Neural cell (in vitro differentiated cells): ENCODE measurements at regions not wholly inside any gene's neighbourhood (a gene's known extent, or its start where the extent isn't known, plus 50 kb on each side); places are given as distances from the start of the nearest gene placed in this dataset.
"Not testable (repeated sequence)": the region's sequence is repeated elsewhere in the genome, so short reads cannot be mapped to it uniquely, and the experiment has no call there.

Source experiments
- H2AFZ ChIP-seq: fragments of 200-600, 300-800 bp; sonication (generic), shearing (Covaris generic); 2 replicates; pipeline ENCODE4 v1.6.0; 2014; ENCODE audit warnings: low read depth, mild to moderate bottlenecking, antibody characterized with exemption, low read length, moderate library complexity
- H3F3A ChIP-seq: fragments of 200-600 bp; shearing (Covaris generic); 2 replicates; pipeline ENCODE4 v1.6.1; 2016; ENCODE audit warnings: mild to moderate bottlenecking, moderate library complexity, mixed read lengths, antibody characterized with exemption, low read length; ENCODE audit not compliant: insufficient read depth, poor library complexity, severe bottlenecking
- H3K27ac ChIP-seq: fragments of 200-600, 300-800 bp; sonication (generic), shearing (Covaris generic); 2 replicates; pipeline ENCODE4 v1.5.1; 2014; ENCODE audit warnings: mild to moderate bottlenecking, low read length, moderate library complexity
- H3K27me3 ChIP-seq: fragments of 300-800, 200-600 bp; sonication (generic), shearing (Covaris generic); 2 replicates; pipeline ENCODE4 v1.6.0; 2014; ENCODE audit warnings: mild to moderate bottlenecking, low read depth, low read length, moderate library complexity; ENCODE audit not compliant: insufficient read depth
- H3K36me3 ChIP-seq: fragments of 300-800, 200-600 bp; sonication (generic), shearing (Covaris generic); 2 replicates; pipeline ENCODE4 v1.5.1; 2014; ENCODE audit warnings: mild to moderate bottlenecking, antibody characterized with exemption, low read length, moderate library complexity; ENCODE audit not compliant: insufficient read depth
- H3K4me2 ChIP-seq: fragments of 300-800, 200-600 bp; sonication (generic), shearing (Covaris generic); 2 replicates; pipeline ENCODE4 v1.6.0; 2014; ENCODE audit warnings: mild to moderate bottlenecking, low read length
- H3K4me3 ChIP-seq: fragments of 300-800, 200-600 bp; sonication (generic), shearing (Covaris generic); 2 replicates; pipeline ENCODE4 v1.5.1; 2014; ENCODE audit warnings: mild to moderate bottlenecking, low read length, moderate library complexity
- H3K79me2 ChIP-seq: fragments of 200-600 bp; shearing (Covaris generic); replicated peaks from 2 replicates; pipeline ENCODE4 v1.6.0; 2014; ENCODE audit warnings: mild to moderate bottlenecking, low read length, moderate library complexity; ENCODE audit not compliant: insufficient read depth
- H3K9ac ChIP-seq: fragments of 300-800, 200-600 bp; sonication (generic), shearing (Covaris generic); 2 replicates; pipeline ENCODE4 v1.6.1; 2016; ENCODE audit warnings: mild to moderate bottlenecking, low read length, mixed read lengths
- H3K9me2 ChIP-seq: fragments of 200-600 bp; shearing (Covaris generic); 2 replicates; pipeline ENCODE4 v1.6.1; 2016; ENCODE audit warnings: mild to moderate bottlenecking, low read length, mixed read lengths; ENCODE audit not compliant: insufficient read depth
- H3K9me3 ChIP-seq: fragments of 200-600, 300-800 bp; sonication (generic), shearing (Covaris generic); 2 replicates; pipeline ENCODE4 v1.6.1; 2016; ENCODE audit warnings: mild to moderate bottlenecking, mixed run types, low read length, moderate library complexity, mixed read lengths
- H4K20me1 ChIP-seq: fragments of 200-600 bp; shearing (Covaris generic); 2 replicates; pipeline ENCODE4 v1.6.1; 2016; ENCODE audit warnings: mild to moderate bottlenecking, mixed run types; ENCODE audit not compliant: insufficient read depth
- CTCF ChIP-seq: fragments of 450-650 bp; IDR thresholded peaks from 2 replicates; pipeline ENCODE4 v1.5.1; 2014; ENCODE audit warnings: antibody characterized with exemption, mild to moderate bottlenecking, moderate library complexity; ENCODE audit not compliant: poor library complexity, severe bottlenecking
- EP300 ChIP-seq: fragments of 450-650 bp; conservative IDR thresholded peaks from 2 replicates; pipeline ENCODE4 v1.6.1; 2014; ENCODE audit warnings: antibody characterized with exemption, mild to moderate bottlenecking, moderate library complexity; ENCODE audit not compliant: poor library complexity, severe bottlenecking
- EZH2 ChIP-seq: fragments of 200-600, 300-800 bp; shearing (Covaris generic), sonication (generic); IDR thresholded peaks from 2 replicates; pipeline ENCODE4 v1.6.1; 2014; ENCODE audit warnings: antibody characterized with exemption, low read length, borderline replicate concordance, mild to moderate bottlenecking; ENCODE audit not compliant: insufficient read depth, poor library complexity, severe bottlenecking
- RAD21 ChIP-seq: fragments of 450-650 bp; conservative IDR thresholded peaks from 2 replicates; pipeline ENCODE4 v1.6.1; 2014; ENCODE audit warnings: antibody characterized with exemption, mild to moderate bottlenecking, moderate library complexity
- SMC3 ChIP-seq: fragments of 450-650 bp; conservative IDR thresholded peaks from 2 replicates; pipeline ENCODE4 v1.6.1; 2014; ENCODE audit warnings: antibody characterized with exemption, mild to moderate bottlenecking, moderate library complexity; ENCODE audit not compliant: poor library complexity
- TAF1 ChIP-seq: IDR thresholded peaks from 2 replicates; pipeline ENCODE4 v1.6.1; 2012; ENCODE audit warnings: low read depth
- TF ChIP-seq, protein P1 (sequence below): IDR thresholded peaks from 2 replicates; pipeline ENCODE4 v1.6.1; 2012; ENCODE audit warnings: borderline replicate concordance

DNA sequence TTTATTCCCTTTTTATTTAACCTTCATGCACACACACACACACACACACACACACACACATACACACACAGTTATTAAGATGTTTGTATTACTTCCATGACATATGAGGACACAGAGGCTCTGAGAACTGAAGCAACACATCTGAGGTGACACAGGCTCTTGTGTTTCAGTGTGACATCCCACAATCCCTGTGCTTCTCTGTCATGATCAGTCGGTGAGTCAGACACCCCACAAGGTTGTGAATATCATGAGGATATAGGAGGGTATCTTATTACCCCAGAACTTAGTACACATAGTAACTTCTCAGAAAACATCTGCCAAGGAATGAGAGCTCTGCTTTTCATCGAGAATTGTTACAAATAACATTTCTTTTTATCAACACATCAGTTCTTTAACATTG, 459.3 kb downstream of the PLPP3 start:
- no peak overlapping the region for H3K27ac ChIP-seq

DNA sequence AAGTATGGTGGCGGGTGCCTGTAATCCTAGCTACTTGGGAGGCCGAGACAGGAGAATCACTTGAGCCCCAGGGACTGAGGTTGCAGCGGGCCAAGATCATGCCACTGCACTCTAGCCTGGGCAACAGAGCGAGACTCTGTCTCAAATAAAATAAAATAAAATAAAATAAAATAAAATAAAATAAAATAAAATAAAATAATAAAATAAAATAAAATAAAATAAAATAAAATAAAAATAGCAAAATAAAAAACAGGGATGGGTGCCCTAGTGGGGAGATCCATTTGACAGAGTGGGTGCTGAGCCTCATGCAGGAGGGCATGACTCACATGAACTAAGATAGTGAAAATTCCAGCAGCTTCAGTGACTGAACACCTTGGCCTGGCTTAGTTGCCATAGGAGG, 460.7 kb downstream of the PLPP3 start:
- not testable (repeated sequence) for H3K4me2 ChIP-seq, H3K9me2 ChIP-seq, H3K36me3 ChIP-seq, H3K4me3 ChIP-seq, H2AFZ ChIP-seq, H4K20me1 ChIP-seq, H3K79me2 ChIP-seq, H3K9me3 ChIP-seq, H3F3A ChIP-seq, H3K9ac ChIP-seq, H3K27me3 ChIP-seq, H3K27ac ChIP-seq

More for the DNA sequence above, 459.3 kb downstream of the PLPP3 start:
- H3K9me3 ChIP-seq = no peaks in the 10 kb centered on the region
- H3F3A ChIP-seq = no peaks in the 10 kb centered on the region
- no peaks in the 10 kb centered on the region for H3K9me2 ChIP-seq
- TF ChIP-seq TAF1 (no peak), EZH2 (no peak), CTCF (no peak)
- H2AFZ ChIP-seq = no peak overlapping the region
- H3K4me2 ChIP-seq = no peak overlapping the region
- no peak overlapping the region for H3K4me3 ChIP-seq
- H3K9ac ChIP-seq = no peak overlapping the region
- H4K20me1 ChIP-seq = no peaks in the 10 kb centered on the region
- no peaks in the 10 kb centered on the region for H3K79me2 ChIP-seq
- no peaks in the 10 kb centered on the region for H3K36me3 ChIP-seq
- H3K27me3 ChIP-seq = no peaks in the 10 kb centered on the region

DNA sequence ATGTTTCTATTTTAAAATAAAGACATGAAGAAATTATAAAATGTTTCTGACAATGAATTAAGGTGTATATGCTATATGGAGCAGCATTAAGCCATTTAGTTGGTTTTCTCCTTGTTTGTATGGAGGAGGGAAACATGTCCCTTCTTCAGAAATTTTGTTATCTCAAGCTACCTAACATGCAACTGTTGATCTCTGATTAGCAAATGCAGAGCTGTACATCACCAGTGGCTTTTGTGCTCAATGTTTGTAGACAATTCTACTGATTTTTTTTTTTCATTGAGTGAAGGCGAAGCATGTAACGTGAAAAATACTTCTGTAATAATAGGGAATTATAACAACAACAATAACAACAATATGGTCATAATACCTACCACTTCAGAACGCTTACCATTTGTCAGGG, 463.7 kb downstream of the PLPP3 start:
- Histone ChIP-seq H3K9me2 (no peaks in the 10 kb centered on the region), H3K4me2 (no peak overlapping the region), H3K4me3 (no peak overlapping the region), H3K27me3 (no peaks in the 10 kb centered on the region), H2AFZ (no peak overlapping the region), H3F3A (no peaks in the 10 kb centered on the region), H4K20me1 (no peaks in the 10 kb centered on the region), H3K9me3 (peaks cover 8% of the 10 kb centered on the region), H3K36me3 (no peaks in the 10 kb centered on the region), H3K79me2 (no peaks in the 10 kb centered on the region), H3K27ac (no peak overlapping the region), H3K9ac (no peak overlapping the region)
- TF ChIP-seq EZH2 = no peak
- no peak for TF ChIP-seq SMC3
- TF ChIP-seq CTCF = no peak

DNA sequence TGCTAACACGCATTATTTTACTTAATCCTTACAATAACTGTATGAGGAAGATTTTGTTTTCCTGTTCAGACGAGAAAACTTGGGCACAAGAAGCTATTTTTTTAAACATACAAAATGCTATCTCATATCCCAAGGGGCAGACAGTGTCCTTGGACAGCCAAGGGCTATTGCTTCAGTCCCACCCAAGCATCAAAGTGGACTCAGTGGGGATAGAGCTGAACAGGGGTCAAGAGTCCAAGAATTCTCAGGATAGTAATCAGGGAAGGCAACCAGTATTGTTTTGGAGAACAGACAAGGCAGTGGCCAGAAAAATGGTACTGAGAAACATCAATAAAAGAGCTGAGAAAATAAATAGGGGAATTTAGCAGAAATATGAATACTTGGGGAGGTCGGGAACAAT, 465.7 kb downstream of the PLPP3 start:
- peaks cover 8% of the 10 kb centered on the region for H3K9me3 ChIP-seq
- no peaks in the 10 kb centered on the region for H3K79me2 ChIP-seq
- H3K9me2 ChIP-seq = no peaks in the 10 kb centered on the region
- H3K9ac ChIP-seq = no peak overlapping the region
- H3K4me3 ChIP-seq = no peak overlapping the region
- H2AFZ ChIP-seq = no peak overlapping the region
- no peaks in the 10 kb centered on the region for H3K27me3 ChIP-seq
- no peak overlapping the region for H3K27ac ChIP-seq
- no peaks in the 10 kb centered on the region for H3K36me3 ChIP-seq
- H3K4me2 ChIP-seq = no peak overlapping the region
- no peaks in the 10 kb centered on the region for H4K20me1 ChIP-seq
- no peaks in the 10 kb centered on the region for H3F3A ChIP-seq
- TF ChIP-seq SMC3 (no peak), CTCF (no peak), EP300 (no peak), EZH2 (no peak), RAD21 (no peak)
- TF ChIP-seq, protein P1, sequence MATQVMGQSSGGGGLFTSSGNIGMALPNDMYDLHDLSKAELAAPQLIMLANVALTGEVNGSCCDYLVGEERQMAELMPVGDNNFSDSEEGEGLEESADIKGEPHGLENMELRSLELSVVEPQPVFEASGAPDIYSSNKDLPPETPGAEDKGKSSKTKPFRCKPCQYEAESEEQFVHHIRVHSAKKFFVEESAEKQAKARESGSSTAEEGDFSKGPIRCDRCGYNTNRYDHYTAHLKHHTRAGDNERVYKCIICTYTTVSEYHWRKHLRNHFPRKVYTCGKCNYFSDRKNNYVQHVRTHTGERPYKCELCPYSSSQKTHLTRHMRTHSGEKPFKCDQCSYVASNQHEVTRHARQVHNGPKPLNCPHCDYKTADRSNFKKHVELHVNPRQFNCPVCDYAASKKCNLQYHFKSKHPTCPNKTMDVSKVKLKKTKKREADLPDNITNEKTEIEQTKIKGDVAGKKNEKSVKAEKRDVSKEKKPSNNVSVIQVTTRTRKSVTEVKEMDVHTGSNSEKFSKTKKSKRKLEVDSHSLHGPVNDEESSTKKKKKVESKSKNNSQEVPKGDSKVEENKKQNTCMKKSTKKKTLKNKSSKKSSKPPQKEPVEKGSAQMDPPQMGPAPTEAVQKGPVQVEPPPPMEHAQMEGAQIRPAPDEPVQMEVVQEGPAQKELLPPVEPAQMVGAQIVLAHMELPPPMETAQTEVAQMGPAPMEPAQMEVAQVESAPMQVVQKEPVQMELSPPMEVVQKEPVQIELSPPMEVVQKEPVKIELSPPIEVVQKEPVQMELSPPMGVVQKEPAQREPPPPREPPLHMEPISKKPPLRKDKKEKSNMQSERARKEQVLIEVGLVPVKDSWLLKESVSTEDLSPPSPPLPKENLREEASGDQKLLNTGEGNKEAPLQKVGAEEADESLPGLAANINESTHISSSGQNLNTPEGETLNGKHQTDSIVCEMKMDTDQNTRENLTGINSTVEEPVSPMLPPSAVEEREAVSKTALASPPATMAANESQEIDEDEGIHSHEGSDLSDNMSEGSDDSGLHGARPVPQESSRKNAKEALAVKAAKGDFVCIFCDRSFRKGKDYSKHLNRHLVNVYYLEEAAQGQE = no peak
